ENCODE measurements at regions not wholly inside any gene's neighbourhood (a gene's known extent, or its start where the extent isn't known, plus 50 kb on each side); places are given as distances from the start of the nearest gene placed in this dataset.

DNA sequence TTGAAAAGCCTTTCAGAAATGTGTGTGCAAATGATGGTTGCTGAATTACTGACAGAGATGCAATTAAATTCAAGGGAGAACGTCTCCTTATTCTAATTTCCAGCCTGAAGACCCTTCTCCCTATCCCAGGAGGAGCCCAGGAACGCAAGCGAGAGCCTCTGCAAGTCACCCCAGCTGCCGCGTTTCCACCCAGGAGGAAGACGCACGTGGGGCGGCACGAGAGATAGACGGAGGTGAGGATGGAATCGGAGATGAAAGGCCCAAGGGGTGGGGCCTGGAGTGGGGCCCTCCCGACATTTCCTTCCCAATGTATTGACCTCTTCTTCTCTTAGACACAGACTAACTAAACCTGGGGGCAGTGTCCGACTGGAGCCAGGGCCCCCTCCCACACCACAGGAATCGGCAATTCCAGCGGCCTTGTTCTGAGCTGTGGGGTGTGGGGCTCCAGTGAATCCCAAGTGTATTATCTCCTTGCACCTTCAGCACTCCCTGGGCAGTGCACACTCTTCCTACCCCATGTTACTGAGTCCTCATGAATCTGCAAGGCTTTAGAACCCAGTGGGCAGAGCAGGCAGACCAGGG, 322.5 kb downstream of the AJAP1 start:
- TF ChIP-seq POLR2AphosphoS5 (IDR thresholded peaks at IDR 0.05) (no peak), POLR2A (IDR thresholded peaks at IDR 0.05) (no peak)
- TF ChIP-seq, protein P1, sequence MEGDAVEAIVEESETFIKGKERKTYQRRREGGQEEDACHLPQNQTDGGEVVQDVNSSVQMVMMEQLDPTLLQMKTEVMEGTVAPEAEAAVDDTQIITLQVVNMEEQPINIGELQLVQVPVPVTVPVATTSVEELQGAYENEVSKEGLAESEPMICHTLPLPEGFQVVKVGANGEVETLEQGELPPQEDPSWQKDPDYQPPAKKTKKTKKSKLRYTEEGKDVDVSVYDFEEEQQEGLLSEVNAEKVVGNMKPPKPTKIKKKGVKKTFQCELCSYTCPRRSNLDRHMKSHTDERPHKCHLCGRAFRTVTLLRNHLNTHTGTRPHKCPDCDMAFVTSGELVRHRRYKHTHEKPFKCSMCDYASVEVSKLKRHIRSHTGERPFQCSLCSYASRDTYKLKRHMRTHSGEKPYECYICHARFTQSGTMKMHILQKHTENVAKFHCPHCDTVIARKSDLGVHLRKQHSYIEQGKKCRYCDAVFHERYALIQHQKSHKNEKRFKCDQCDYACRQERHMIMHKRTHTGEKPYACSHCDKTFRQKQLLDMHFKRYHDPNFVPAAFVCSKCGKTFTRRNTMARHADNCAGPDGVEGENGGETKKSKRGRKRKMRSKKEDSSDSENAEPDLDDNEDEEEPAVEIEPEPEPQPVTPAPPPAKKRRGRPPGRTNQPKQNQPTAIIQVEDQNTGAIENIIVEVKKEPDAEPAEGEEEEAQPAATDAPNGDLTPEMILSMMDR (IDR thresholded peaks at IDR 0.05): no peak
